GM23338 (cell line): ENCODE measurements at regions not wholly inside any gene's neighbourhood (a gene's known extent, or its start where the extent isn't known, plus 50 kb on each side); places are given as distances from the start of the nearest gene placed in this dataset.

Experiments
- CREB1 ChIP-seq: fragments of 250-450 bp; sonication (Bioruptor Pico); IDR thresholded peaks from 2 replicates; pipeline ENCODE4 v1.5.0; 2020; ENCODE audit warnings: low read depth, mild to moderate bottlenecking, moderate library complexity
- CTCF ChIP-seq, 2 experiments: fragments of 200-600 bp in 1 of 2; sonication (generic) in 1 of 2; conservative IDR thresholded peaks; 2 replicates each; pipeline versions ENCODE4 v1.5.1 to v1.6.1; 2016 to 2017; ENCODE audit warnings: antibody characterized with exemption in 2 of 2, low read depth in 2 of 2, mild to moderate bottlenecking in 2 of 2, moderate library complexity in 1 of 2
- POLR2AphosphoS5 ChIP-seq: IDR thresholded peaks from 2 replicates; pipeline ENCODE4 v1.6.1; 2016; ENCODE audit warnings: antibody characterized with exemption, low read depth
- ZNF462 ChIP-seq: fragments of 250-450 bp; sonication (Bioruptor Pico); IDR thresholded peaks from 2 replicates; pipeline ENCODE4 v1.5.0; 2020; ENCODE audit warnings: mild to moderate bottlenecking, moderate library complexity

GRCh38 chr1:185565302-185565701 lies 168.9 kb upstream of the HMCN1 start:
- no peak for TF ChIP-seq POLR2AphosphoS5
- no peak for TF ChIP-seq CTCF (conservative IDR thresholded peaks at IDR 0.05; ENCODE audit: low read depth in 2 of 2)
- TF ChIP-seq ZNF462 (CRISPR knock-in tag) = no peak
- TF ChIP-seq CREB1 (CRISPR knock-in tag) = no peak
